ENCODE measurements at regions not wholly inside any gene's neighbourhood (a gene's known extent, or its start where the extent isn't known, plus 50 kb on each side); places are given as distances from the start of the nearest gene placed in this dataset.

- no peak for TF ChIP-seq CHD7 (IDR thresholded peaks at IDR 0.05; ENCODE audit: insufficient replicate concordance, low read length)
- TF ChIP-seq CTBP2 (IDR thresholded peaks at IDR 0.05; ENCODE audit: borderline replicate concordance, insufficient read depth, insufficient read length, low read length): no peak
Measured at GRCh38 chr3:40613306-40613705, 88.5 kb downstream of the ZNF621 start (continued).
